Smooth muscle cell (in vitro differentiated cells): ENCODE measurements at regions not wholly inside any gene's neighbourhood (a gene's known extent, or its start where the extent isn't known, plus 50 kb on each side); places are given as distances from the start of the nearest gene placed in this dataset.

Experiments
- DNase-seq: peaks from one replicate; lab custom pipeline; 2025; ENCODE audit not compliant: unreplicated experiment; lab: John Stamatoyannopoulos, UW
- H2AFZ ChIP-seq: fragments of 200-600 bp; sonication (generic); 2 replicates; pipeline ENCODE4 v1.6.0; 2016; ENCODE audit warnings: antibody characterized with exemption, low read depth, mild to moderate bottlenecking
- H3F3A ChIP-seq: fragments of 200-600 bp; sonication (generic); 2 replicates; pipeline ENCODE4 v1.6.0; 2017; ENCODE audit warnings: antibody characterized with exemption, low read depth
- H3K27ac ChIP-seq: fragments of 200-600 bp; sonication (generic); 2 replicates; pipeline ENCODE4 v1.5.1; 2016; ENCODE audit warnings: low read depth, mild to moderate bottlenecking
- H3K27me3 ChIP-seq: fragments of 200-600 bp; sonication (generic); 2 replicates; pipeline ENCODE4 v1.6.1; 2016; ENCODE audit warnings: low read depth, mild to moderate bottlenecking
- H3K36me3 ChIP-seq: fragments of 200-600 bp; sonication (generic); 2 replicates; pipeline ENCODE4 v1.5.1; 2016; ENCODE audit warnings: low read depth
- H3K4me1 ChIP-seq: fragments of 200-600 bp; sonication (generic); 2 replicates; pipeline ENCODE4 v1.5.1; 2016; ENCODE audit warnings: low read depth
- H3K4me2 ChIP-seq: fragments of 200-600 bp; sonication (generic); 2 replicates; pipeline ENCODE4 v1.6.0; 2016; ENCODE audit warnings: mild to moderate bottlenecking
- H3K4me3 ChIP-seq: fragments of 200-600 bp; sonication (generic); 2 replicates; pipeline ENCODE4 v1.5.1; 2016; ENCODE audit warnings: mild to moderate bottlenecking
- H3K79me2 ChIP-seq: fragments of 200-600 bp; sonication (generic); 2 replicates; pipeline ENCODE4 v1.6.0; 2016; ENCODE audit warnings: low read depth, mild to moderate bottlenecking
- H3K9ac ChIP-seq: fragments of 200-600 bp; sonication (generic); 2 replicates; pipeline ENCODE4 v1.6.0; 2016; ENCODE audit warnings: low read depth
- H3K9me3 ChIP-seq: fragments of 200-600 bp; sonication (generic); replicated peaks from 2 replicates; pipeline ENCODE4 v1.5.1; 2016; ENCODE audit warnings: low read depth
- H4K20me1 ChIP-seq: fragments of 200-600 bp; sonication (generic); 2 replicates; pipeline ENCODE4 v1.6.0; 2016; ENCODE audit warnings: low read depth
- WGBS: methylation state at CpG from one replicate; pipeline ENCODE4 v1.1.7; 2016; ENCODE audit warnings: low lambda C conversion rate; 5-methylcytosine and 5-hydroxymethylcytosine counted together
- TF ChIP-seq, protein P1 (sequence below): fragments of 200-600 bp; sonication (generic); IDR thresholded peaks from 2 replicates; pipeline ENCODE4 v1.5.1; 2017; ENCODE audit warnings: borderline replicate concordance, mild to moderate bottlenecking, antibody characterized with exemption; ENCODE audit not compliant: insufficient read depth, poor library complexity, severe bottlenecking

DNA sequence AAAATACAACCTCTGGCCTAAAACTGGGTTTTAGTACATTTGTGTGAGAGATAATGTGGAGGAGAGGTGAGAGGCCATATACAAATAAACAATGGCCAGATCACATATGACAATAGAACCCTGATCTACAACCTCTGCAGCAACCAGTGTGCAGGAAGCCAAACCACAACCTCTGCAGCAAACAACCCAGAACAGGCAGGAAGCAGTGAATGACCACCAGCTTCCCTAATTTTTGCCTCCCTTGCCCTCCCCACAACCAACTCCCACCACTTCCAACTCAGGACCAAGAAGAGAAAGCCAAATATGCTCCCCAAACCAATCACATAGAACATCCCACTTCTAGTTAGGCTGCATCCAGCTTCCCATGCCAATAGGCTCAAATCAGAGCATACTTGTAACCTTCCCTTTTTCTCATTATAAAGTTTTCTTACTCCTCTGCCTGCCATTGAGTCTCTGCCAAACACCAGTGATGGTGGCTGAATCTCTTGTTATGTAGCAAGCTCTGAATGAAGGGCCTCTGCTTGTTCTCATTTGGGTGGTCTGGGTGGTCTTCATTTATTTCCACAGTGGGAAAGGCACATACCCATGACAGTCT is 102.6 kb upstream of the GAP43 start:
- Histone ChIP-seq H3F3A (no peaks in the 10 kb centered on the region), H4K20me1 (no peaks in the 10 kb centered on the region), H3K27me3 (no peaks in the 10 kb centered on the region), H3K9me3 (no peaks in the 10 kb centered on the region), H3K4me3 (no peak overlapping the region), H2AFZ (no peak overlapping the region), H3K27ac (no peak overlapping the region), H3K4me2 (no peak overlapping the region), H3K4me1 (peaks cover 14% of the 10 kb centered on the region), H3K36me3 (no peaks in the 10 kb centered on the region), H3K79me2 (no peaks in the 10 kb centered on the region), H3K9ac (no peak overlapping the region)
- DNase-seq: no peak
- TF ChIP-seq, protein P1, sequence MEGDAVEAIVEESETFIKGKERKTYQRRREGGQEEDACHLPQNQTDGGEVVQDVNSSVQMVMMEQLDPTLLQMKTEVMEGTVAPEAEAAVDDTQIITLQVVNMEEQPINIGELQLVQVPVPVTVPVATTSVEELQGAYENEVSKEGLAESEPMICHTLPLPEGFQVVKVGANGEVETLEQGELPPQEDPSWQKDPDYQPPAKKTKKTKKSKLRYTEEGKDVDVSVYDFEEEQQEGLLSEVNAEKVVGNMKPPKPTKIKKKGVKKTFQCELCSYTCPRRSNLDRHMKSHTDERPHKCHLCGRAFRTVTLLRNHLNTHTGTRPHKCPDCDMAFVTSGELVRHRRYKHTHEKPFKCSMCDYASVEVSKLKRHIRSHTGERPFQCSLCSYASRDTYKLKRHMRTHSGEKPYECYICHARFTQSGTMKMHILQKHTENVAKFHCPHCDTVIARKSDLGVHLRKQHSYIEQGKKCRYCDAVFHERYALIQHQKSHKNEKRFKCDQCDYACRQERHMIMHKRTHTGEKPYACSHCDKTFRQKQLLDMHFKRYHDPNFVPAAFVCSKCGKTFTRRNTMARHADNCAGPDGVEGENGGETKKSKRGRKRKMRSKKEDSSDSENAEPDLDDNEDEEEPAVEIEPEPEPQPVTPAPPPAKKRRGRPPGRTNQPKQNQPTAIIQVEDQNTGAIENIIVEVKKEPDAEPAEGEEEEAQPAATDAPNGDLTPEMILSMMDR: no peak

DNA sequence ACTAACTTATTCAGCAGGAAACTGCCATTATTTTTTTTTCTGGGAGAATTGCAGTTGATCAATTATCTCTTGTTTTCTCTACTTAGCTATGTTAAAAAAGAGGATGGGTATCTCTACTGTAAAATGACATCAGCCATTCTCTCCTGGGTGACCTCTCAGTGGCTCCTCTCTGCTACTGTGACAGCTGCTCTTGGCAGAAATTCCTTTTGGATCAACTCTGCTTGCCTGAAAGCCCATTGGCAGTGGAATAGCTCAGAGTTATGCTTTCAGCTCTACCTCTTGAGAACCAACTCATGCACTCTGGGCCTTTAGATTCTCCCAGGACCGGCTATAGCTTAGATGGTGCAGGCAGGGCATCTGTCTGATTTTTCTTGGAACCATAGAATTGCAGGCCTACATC is 99.9 kb upstream of the GAP43 start:
- Histone ChIP-seq H4K20me1 (no peaks in the 10 kb centered on the region), H3K79me2 (no peaks in the 10 kb centered on the region), H3K9me3 (no peaks in the 10 kb centered on the region), H3F3A (no peaks in the 10 kb centered on the region), H2AFZ (no peak overlapping the region), H3K4me3 (no peak overlapping the region), H3K36me3 (no peaks in the 10 kb centered on the region), H3K4me1 (peaks cover 7% of the 10 kb centered on the region), H3K4me2 (no peak overlapping the region), H3K27ac (no peak overlapping the region), H3K9ac (no peak overlapping the region), H3K27me3 (no peaks in the 10 kb centered on the region)
- 94% methylated on average over 1 of the region's 1 CpG for WGBS
- DNase-seq: no peak
- TF ChIP-seq, protein P1: no peak

DNA sequence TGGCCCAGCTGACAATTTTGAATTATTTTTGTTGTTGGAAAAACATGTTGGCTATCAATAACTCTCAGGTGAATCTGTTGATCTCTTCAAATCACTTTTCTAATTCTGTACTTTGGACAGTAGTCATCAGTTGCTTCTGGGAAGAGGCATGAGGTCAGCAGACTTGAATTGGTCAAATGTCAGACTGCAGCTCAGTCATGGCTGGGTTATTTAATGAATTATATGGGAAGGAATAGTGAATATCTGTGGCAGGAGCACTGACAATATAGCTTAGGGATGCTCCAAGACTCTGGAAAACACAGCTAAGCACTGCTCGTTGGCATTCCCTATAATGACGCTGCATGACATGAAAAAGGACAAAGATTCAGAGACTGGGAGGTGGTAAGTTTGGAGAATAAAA is 98.8 kb upstream of the GAP43 start:
- H3K79me2 ChIP-seq: no peaks in the 10 kb centered on the region
- no peak overlapping the region for H3K4me3 ChIP-seq
- no peak overlapping the region for H3K27ac ChIP-seq
- no peaks in the 10 kb centered on the region for H3K4me1 ChIP-seq
- DNase-seq: no peak
- no peaks in the 10 kb centered on the region for H4K20me1 ChIP-seq
- H3F3A ChIP-seq: no peaks in the 10 kb centered on the region
- H3K9me3 ChIP-seq: no peaks in the 10 kb centered on the region
- H3K4me2 ChIP-seq: no peak overlapping the region
- H3K9ac ChIP-seq: no peak overlapping the region
- WGBS: 45% methylated on average over 2 of the region's 2 CpGs
- no peaks in the 10 kb centered on the region for H3K27me3 ChIP-seq
- no peaks in the 10 kb centered on the region for H3K36me3 ChIP-seq
- TF ChIP-seq, protein P1: no peak
- no peak overlapping the region for H2AFZ ChIP-seq

DNA sequence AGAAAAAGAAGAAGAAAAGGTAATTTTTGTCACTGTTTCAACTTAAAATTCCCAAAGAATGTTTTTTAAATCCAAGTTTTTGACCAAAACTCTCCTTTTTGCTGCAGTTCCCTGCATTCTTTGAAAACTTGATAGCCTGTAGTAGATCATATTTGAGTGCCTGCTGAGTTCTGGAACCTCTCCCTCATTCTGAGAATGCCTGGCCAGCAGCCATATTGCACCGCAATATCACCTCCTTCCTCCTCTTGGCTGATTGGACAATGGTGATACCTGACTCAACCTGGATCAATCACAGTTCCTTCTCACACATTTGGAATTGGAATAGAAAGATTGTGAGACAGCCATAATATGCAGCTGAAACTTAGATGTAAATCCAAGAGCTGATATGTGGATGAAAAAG is 97.6 kb upstream of the GAP43 start:
- Histone ChIP-seq H3K27ac (no peak overlapping the region), H2AFZ (no peak overlapping the region), H3K4me1 (no peaks in the 10 kb centered on the region), H3K27me3 (no peaks in the 10 kb centered on the region), H3K9ac (no peak overlapping the region), H3K79me2 (no peaks in the 10 kb centered on the region), H3K4me2 (no peak overlapping the region), H3F3A (no peaks in the 10 kb centered on the region), H3K36me3 (no peaks in the 10 kb centered on the region), H4K20me1 (no peaks in the 10 kb centered on the region), H3K9me3 (peaks cover 4% of the 10 kb centered on the region), H3K4me3 (no peak overlapping the region)
- DNase-seq: no peak
- WGBS: 87% methylated on average over 1 of the region's 1 CpG
- TF ChIP-seq, protein P1: no peak
